ENCODE measurements at regions not wholly inside any gene's neighbourhood (a gene's known extent, or its start where the extent isn't known, plus 50 kb on each side); places are given as distances from the start of the nearest gene placed in this dataset.
A peak's percentile ranks its signal among the peaks of the same experiment; 100 is the strongest.

DNA sequence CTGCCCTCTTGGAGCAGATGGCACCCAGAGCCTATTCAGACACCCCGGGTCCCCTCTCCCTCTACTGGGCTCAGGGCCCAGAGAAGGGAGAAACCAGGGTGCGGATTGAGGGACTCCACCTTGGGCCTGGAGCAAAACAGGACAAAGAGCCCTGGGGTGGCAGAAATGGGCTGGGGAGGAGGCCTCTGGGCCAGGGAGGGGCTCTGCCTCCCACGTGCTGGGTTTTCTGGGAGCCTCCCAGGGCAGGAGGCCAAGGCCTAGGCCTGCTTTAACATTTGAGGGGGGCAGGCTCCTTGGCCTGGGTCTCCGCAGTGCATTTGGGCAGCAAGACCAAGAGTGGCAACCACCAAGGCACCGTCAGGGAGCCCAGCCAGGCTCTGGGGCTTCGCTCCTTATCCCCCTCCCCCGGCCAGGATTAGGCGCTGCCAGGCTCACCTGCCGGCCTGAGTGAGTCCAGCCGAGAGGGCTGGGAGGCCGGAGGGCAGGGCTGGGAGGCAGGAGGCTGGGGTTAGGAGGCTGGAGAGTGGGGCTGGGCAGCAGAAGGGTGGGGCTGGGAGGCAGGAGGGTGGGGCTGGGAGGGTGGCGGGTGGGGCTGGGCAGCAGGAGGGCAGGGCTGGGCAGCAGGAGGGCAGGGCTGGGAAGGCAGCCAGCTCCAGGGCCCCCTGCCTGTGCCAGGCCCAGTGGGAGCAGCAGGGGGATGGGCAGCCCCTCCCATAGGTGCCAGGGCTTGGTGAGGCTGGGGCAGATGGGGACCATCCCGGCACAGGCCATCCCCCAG, 101.8 kb upstream of the EIF5 start:
- POLR2A ChIA-PET (ENCODE audit: partially characterized antibody): no interaction called here
- WGBS, 2 experiments (ENCODE audit: extremely low coverage in 1 of 2, insufficient coverage in 1 of 2, insufficient read length in 1 of 2, insufficient replicate concordance in 2 of 2, low coverage in 1 of 2, low lambda C conversion rate in 2 of 2, missing lambda C conversion rate in 1 of 2): 79% methylated on average over 11 of the region's 13 CpGs; no CpG with 5 or more reads in 1 of the 2 experiments
- TF ChIP-seq, protein P1, sequence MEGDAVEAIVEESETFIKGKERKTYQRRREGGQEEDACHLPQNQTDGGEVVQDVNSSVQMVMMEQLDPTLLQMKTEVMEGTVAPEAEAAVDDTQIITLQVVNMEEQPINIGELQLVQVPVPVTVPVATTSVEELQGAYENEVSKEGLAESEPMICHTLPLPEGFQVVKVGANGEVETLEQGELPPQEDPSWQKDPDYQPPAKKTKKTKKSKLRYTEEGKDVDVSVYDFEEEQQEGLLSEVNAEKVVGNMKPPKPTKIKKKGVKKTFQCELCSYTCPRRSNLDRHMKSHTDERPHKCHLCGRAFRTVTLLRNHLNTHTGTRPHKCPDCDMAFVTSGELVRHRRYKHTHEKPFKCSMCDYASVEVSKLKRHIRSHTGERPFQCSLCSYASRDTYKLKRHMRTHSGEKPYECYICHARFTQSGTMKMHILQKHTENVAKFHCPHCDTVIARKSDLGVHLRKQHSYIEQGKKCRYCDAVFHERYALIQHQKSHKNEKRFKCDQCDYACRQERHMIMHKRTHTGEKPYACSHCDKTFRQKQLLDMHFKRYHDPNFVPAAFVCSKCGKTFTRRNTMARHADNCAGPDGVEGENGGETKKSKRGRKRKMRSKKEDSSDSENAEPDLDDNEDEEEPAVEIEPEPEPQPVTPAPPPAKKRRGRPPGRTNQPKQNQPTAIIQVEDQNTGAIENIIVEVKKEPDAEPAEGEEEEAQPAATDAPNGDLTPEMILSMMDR (IDR thresholded peaks at IDR 0.05; ENCODE audit: control extremely low read depth in 1 of 3, insufficient read depth in 1 of 3, low read depth in 1 of 3, low read length in 3 of 3): no peak
- TF ChIP-seq YY1 (IDR thresholded peaks at IDR 0.05; ENCODE audit: low read depth, low read length) (no peak), TAF7 (optimal IDR thresholded peaks at IDR 0.05; ENCODE audit: borderline replicate concordance, low read depth, low read length) (no peak), KDM1A (IDR thresholded peaks at IDR 0.05; ENCODE audit: borderline replicate concordance, low read length) (no peak)
- TF ChIP-seq, protein P2, sequence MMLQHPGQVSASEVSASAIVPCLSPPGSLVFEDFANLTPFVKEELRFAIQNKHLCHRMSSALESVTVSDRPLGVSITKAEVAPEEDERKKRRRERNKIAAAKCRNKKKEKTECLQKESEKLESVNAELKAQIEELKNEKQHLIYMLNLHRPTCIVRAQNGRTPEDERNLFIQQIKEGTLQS (IDR thresholded peaks at IDR 0.05; ENCODE audit: insufficient read depth, low read depth, low read length): no peak

More for the DNA sequence above, 101.8 kb upstream of the EIF5 start:
- Histone ChIP-seq H3K18ac (ENCODE audit: extremely low read depth, low read length) (no peak overlapping the region), H3K36me3 (ENCODE audit: control insufficient read depth in 2 of 4, insufficient read depth in 4 of 4, low read length in 3 of 4) (no peaks in the 10 kb centered on the region), H4K91ac (replicated peaks; ENCODE audit: insufficient read length, low read length) (peak overlapping the region; percentile 19), H2BK120ac (replicated peaks; ENCODE audit: low read depth, low read length) (no peak overlapping the region), H4K8ac (ENCODE audit: extremely low read depth, insufficient read depth, low read length) (no peak overlapping the region; the same call in 1 of the 2 replicates), H3K27me3 (replicated peaks in 1 of 4; ENCODE audit: control insufficient read depth in 3 of 4, extremely low read depth in 1 of 4, insufficient read depth in 3 of 4, low read length in 3 of 4) (no peaks in the 10 kb centered on the region), H3K4me1 (replicated peaks in 1 of 4; ENCODE audit: control insufficient read depth in 3 of 4, insufficient read depth in 4 of 4, low read length in 3 of 4) (peaks cover 0 to 6% (median 3%) of the 10 kb centered on the region in 4 experiments; a peak in 3 of 7 replicates), H3K9me3 (ENCODE audit: insufficient read depth in 2 of 2, low read depth in 1 of 2, low read length in 1 of 2) (no peaks in the 10 kb centered on the region), H3K23me2 (ENCODE audit: low read depth, low read length) (no peaks in the 10 kb centered on the region), H2BK15ac (ENCODE audit: low read length) (no peak overlapping the region), H3K79me1 (ENCODE audit: low read depth, low read length) (no peaks in the 10 kb centered on the region), H4K5ac (ENCODE audit: insufficient read length, low read depth, low read length) (no peak overlapping the region), H3K56ac (replicated peaks; ENCODE audit: insufficient read length, low read depth, low read length) (no peak overlapping the region), H3K27ac (ENCODE audit: low read depth, low read length) (no peak overlapping the region), H3K9ac (replicated peaks in 1 of 4; ENCODE audit: extremely low read depth in 1 of 4, low read depth in 3 of 4, low read length in 3 of 4) (no peak overlapping the region), H3K4me2 (ENCODE audit: insufficient read depth in 1 of 2, low read depth in 2 of 2, low read length in 2 of 2) (no peak overlapping the region), H2BK12ac (ENCODE audit: low read depth, low read length) (no peak overlapping the region), H3K4me3 (ENCODE audit: extremely low read depth in 1 of 4, insufficient read depth in 2 of 4, low read depth in 3 of 4, low read length in 4 of 4) (no peak overlapping the region), H4K20me1 (replicated peaks in 1 of 2; ENCODE audit: control insufficient read depth in 1 of 2, insufficient read depth in 2 of 2, low read length in 2 of 2) (no peaks in the 10 kb centered on the region), H2BK20ac (ENCODE audit: low read length) (no peak overlapping the region), H2AFZ (ENCODE audit: low read length) (no peak overlapping the region), H2BK5ac (ENCODE audit: low read depth, low read length) (no peak overlapping the region), H3K23ac (ENCODE audit: insufficient read length) (no peak overlapping the region), H3K14ac (ENCODE audit: insufficient read length) (no peak overlapping the region), H3K79me2 (ENCODE audit: control insufficient read depth in 1 of 2, insufficient read depth in 2 of 2, low read length in 2 of 2) (no peaks in the 10 kb centered on the region), H2AK5ac (ENCODE audit: low read depth, low read length) (no peak overlapping the region), H3K4ac (replicated peaks; ENCODE audit: insufficient read length, low read depth, low read length) (no peak overlapping the region)
- DNase-seq (ENCODE audit: low read depth in 1 of 2, low spot score in 2 of 2) (no peak), FAIRE-seq (no peak)
- CTCF ChIA-PET (ENCODE audit: partially characterized antibody): interaction anchor here (1.2 to 1.4 kb wide), 2 partner anchors 18 to 127 kb away, joined by 4 to 6 read pairs; no protein-coding TSS in a partner anchor
